HG03066 (cell line): ENCODE measurements at regions not wholly inside any gene's neighbourhood (a gene's known extent, or its start where the extent isn't known, plus 50 kb on each side); places are given as distances from the start of the nearest gene placed in this dataset.

Source experiments
- ATAC-seq: cut with Tn5 transposase; IDR thresholded peaks from one replicate; pipeline ENCODE4 v1.9.1; 2021; ENCODE audit warnings: low read depth; ENCODE audit not compliant: unreplicated experiment

GRCh38 chr13:33891196-33891742, 73.3 kb downstream of the RFC3 start:
- no peak for ATAC-seq

DNA sequence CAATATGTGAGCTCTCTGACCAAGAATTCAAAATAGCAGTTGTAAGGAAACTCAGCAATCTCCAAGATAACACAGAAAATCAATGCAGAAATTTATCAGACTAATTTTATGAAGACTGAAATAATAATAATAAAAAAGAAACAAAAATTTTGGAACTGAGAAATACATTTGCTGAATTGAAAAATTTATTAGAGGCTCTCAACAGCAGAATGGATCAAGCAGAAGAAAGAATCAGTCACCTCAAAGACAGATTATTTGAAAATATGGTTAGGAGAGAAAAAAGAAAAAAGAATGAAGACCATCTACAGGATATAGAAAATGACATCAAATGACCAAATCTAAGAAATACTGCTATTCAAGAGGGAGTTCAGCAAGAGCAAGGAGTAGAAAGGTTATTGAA, 75.6 kb downstream of the RFC3 start:
- no peak for ATAC-seq

GRCh38 chr13:33904431-33904830, 86.5 kb downstream of the RFC3 start:
- ATAC-seq = no peak

- ATAC-seq = no peak
Measured at GRCh38 chr13:33908116-33908515, 90.2 kb downstream of the RFC3 start.

DNA sequence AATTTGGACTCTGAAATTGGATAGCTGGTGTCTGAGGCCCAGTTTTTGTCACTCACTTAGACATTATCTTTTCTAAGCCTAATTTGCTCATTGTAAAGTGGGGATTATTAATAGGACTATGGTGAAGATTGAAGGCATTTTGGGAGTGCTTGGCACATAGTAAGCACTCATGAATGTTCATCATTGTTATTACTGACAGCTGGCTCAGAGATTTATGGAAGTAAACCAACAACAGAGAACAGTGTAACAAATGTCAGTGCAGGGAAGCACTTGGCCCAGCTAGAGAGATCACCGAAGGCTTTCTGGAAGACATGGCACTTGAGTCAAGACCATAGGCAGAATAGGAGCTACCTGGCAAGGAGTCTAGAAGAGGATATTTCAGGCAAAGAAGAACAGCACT, 92.3 kb downstream of the RFC3 start:
- no peak for ATAC-seq

DNA sequence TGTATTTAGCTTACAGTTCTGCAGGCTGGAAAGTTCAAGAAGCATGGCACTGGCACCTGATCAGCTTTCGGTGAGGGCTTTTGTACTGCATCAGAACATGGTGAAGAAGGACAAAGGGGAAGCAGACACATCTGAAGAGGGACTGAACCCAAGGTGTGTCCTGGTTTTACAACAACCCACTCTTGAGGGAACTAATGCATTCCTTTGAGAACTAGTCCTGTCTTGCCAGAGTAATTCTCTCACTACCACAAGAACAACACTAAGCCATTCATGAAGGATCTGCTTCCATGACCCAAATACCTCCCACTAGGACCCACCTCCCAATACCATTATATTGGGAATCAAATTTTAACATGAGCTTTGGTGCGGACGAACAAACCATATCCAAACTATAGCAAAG, 93.6 kb downstream of the RFC3 start:
- ATAC-seq = no peak

DNA sequence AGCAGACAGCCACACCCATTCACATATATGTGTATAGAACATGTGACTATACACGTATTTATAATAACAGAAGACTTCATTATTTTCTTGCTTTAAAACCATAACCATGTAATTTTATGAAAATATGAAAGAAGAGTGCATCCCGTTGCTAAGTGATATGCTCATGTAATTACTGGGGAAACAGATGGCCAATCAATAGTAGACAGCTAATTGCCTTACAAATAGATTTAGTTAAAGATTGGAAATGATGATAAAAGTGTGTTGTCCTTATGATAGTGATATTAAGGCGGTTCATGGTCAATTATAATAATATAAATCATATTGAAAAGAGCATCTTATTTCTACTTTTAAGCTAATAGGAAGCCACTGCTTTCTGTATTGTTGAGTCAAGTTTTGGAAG, 95.9 kb downstream of the RFC3 start:
- no peak for ATAC-seq

GRCh38 chr13:33917190-33917589, 99.2 kb downstream of the RFC3 start:
- ATAC-seq = no peak

DNA sequence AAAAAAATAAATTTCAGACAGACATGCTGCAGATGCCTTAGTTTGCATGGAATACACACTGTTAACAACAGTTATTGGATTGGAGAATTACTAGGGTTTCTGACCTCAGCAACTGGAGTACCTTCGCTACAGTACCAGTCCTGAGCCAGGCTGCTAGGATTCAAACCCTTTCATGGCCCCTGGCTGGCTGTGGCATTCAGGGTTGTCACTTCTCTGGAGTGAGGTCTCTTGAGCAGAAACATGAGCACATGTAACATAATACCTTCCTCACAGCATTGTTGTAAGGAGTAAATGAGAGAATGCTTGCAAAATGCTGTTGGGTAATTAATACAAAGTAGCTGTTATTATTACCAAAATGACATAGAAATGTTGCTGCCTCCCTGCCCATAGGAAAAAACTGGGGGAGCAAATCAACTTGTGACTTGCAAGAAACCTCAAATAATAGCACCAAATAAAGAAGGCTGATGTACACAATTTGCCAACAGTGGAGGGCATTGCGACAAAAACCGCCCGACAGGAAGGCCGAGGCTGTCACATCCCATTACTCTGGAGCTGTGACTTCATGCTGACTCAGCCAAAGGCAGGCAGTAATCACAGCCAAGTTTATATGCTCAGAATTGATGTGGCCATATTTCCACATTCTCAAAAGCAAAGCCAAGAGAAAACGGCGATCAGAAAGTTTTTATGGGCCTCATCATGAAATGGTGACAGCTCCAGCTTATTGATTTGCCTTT, 100.4 kb downstream of the RFC3 start:
- no peak for ATAC-seq

GRCh38 chr13:33919120-33919519, 101.2 kb downstream of the RFC3 start:
- no peak for ATAC-seq

DNA sequence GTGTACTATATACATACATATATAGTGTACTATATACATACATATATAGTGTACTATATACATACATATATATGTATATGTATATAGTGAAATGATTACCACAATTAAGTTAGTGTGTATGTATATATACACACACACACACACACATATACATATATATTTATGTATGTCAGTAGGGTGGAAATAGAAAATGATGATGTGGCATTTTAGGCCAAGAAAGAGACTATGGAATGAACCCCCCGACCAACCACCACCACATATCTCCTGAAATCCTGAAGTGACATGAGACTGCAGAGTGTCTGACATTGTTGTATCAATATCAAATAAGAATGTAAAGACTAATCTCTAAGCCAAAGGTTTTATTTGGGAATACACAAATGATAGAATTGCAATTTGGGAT, 107.6 kb downstream of the RFC3 start:
- no peak for ATAC-seq

DNA sequence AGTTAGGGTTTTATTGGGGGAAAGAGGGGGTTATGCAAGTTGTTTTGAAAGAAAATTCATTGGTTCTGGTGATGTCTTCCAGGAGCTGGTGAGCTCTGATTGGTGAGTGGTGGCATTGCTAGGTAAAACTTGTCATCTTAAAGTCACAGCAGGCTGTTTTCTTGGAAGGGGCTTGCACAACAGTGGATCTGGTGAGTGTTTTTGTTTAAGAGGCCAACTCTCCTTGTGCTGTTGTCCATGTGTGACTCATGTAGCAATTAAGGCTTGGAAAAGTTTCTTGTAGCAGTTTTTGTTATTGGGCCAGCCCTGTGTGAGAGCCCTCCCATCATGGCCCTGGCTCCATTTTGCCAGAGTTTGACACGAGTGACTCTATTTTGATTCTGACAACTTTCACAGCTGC, 109.4 kb downstream of the RFC3 start:
- ATAC-seq = no peak

GRCh38 chr13:33931397-33932311, 113.7 kb downstream of the RFC3 start:
- no peak for ATAC-seq

- no peak for ATAC-seq
Measured at GRCh38 chr13:33932769-33933406, 114.9 kb downstream of the RFC3 start.

DNA sequence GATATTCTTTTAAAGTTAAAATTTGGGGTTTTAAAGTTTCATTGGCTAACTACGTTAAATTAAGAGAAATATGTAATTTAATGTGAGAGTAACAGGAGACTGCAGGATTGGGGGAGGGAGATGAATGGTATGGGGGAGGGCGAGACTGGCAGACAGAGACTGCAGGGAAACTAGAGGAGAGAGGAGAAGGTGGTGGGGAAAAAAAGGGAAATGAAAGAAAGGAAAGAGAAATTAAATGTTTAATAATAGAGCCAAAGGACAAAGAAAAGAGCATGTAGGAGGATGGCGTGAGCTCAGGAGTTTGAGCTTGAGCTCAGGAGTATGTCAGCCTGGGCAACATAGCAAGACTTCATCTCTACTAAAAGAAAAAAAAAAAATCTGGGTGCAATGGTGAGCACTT, 115.9 kb downstream of the RFC3 start:
- no peak for ATAC-seq

DNA sequence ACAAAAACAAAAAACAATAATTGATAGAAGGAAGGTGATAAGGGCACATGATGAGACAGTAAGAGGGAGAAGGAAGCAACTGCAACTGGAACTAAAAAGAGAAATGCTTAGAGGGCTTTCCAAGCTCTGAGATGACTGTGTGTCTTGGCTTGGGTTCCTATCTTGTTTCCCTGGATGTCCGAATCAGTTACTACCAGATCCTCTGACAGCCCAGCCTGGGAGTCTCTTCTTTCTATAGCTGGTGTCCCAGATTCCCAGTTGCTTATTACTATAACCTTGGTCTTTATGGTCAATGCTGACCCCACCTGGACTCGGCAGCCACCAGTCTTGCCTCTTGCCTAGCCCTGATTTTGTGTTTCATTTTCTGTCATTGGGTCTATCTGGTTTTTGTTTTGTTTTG, 116.4 kb downstream of the RFC3 start:
- ATAC-seq = no peak

DNA sequence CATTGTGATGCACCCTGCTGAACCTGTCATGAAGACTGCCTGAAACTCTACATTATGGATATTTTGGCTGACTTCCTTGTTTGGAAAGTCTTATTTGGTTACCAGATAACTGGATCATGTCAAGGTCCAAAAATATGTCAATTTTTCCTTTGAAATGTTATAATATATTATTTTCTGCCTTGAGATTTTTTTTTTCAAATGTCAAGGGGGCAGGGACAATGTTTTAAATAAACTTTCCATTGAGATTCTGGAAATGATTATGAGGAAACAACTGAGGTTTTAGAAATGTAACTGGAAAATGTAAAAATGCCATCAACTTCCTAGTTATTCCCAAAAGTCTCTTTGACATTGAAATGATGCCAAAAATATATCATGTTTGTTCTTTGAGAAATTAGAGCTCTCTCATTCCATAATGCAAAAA, 117.0 kb downstream of the RFC3 start:
- no peak for ATAC-seq

DNA sequence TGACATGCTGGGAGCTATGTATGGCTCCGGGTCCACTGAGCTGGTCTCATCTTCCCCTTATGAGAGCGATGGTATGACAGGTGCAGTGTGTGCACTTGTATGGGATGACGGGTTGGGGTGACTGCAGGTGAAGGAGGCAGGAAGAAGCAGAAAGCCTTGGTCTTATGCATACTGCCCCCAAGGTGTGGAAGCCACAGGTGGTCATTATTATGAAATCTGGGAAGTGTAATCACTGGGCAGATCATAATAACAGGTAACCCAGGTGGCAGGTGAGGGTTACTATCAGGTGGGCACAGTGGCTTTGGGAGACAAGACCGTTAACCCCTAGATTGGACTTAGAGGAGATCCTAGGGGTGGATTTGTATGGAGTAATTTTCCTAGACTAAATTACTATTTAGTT, 118.0 kb downstream of the RFC3 start:
- ATAC-seq = no peak

DNA sequence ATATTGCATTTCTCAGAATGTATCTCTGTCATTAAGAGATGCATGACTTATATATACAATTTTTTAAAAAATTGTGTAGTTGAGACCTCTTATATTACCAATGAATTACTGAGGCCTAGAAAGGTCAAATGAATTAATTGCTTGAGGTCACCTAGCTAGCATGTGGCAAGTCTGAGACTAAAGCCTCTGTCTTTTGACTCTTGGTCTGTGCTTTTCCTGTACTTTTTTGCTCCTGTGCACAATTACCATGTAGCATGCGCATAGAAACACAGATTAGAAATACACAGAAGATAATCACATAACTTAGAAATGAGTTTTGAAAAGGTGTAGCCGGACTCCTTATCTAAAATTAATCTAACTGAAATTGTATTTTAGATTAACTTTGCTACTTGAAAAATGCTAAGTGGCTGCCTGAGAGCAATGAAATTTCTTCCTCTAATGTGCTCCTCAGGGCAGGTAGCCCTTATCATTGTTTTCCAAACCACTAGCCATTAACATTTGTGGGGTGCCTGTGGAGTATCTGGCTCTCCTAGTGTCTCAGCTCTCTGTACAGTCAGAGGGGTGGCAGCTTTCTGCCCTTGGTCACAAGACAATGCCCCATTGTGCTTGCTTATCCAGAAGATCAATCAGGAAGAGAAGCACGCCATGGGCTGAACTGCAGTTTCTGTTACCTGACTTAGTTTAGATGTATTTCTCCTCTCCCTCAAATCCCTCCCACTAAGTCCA, 119.6 kb downstream of the RFC3 start:
- no peak for ATAC-seq

GRCh38 chr13:33940256-33940655, 122.3 kb downstream of the RFC3 start:
- no peak for ATAC-seq
